Neural cell (in vitro differentiated cells): ENCODE measurements at regions not wholly inside any gene's neighbourhood (a gene's known extent, or its start where the extent isn't known, plus 50 kb on each side); places are given as distances from the start of the nearest gene placed in this dataset.

Source experiments
- H2AFZ ChIP-seq: fragments of 200-600, 300-800 bp; sonication (generic), shearing (Covaris generic); 2 replicates; pipeline ENCODE4 v1.6.0; 2014; ENCODE audit warnings: low read depth, mild to moderate bottlenecking, antibody characterized with exemption, low read length, moderate library complexity
- H3F3A ChIP-seq: fragments of 200-600 bp; shearing (Covaris generic); 2 replicates; pipeline ENCODE4 v1.6.1; 2016; ENCODE audit warnings: mild to moderate bottlenecking, moderate library complexity, mixed read lengths, antibody characterized with exemption, low read length; ENCODE audit not compliant: insufficient read depth, poor library complexity, severe bottlenecking
- H3K27ac ChIP-seq: fragments of 200-600, 300-800 bp; sonication (generic), shearing (Covaris generic); 2 replicates; pipeline ENCODE4 v1.5.1; 2014; ENCODE audit warnings: mild to moderate bottlenecking, low read length, moderate library complexity
- H3K27me3 ChIP-seq: fragments of 300-800, 200-600 bp; sonication (generic), shearing (Covaris generic); 2 replicates; pipeline ENCODE4 v1.6.0; 2014; ENCODE audit warnings: mild to moderate bottlenecking, low read depth, low read length, moderate library complexity; ENCODE audit not compliant: insufficient read depth
- H3K36me3 ChIP-seq: fragments of 300-800, 200-600 bp; sonication (generic), shearing (Covaris generic); 2 replicates; pipeline ENCODE4 v1.5.1; 2014; ENCODE audit warnings: mild to moderate bottlenecking, antibody characterized with exemption, low read length, moderate library complexity; ENCODE audit not compliant: insufficient read depth
- H3K4me2 ChIP-seq: fragments of 300-800, 200-600 bp; sonication (generic), shearing (Covaris generic); 2 replicates; pipeline ENCODE4 v1.6.0; 2014; ENCODE audit warnings: mild to moderate bottlenecking, low read length
- H3K4me3 ChIP-seq: fragments of 300-800, 200-600 bp; sonication (generic), shearing (Covaris generic); 2 replicates; pipeline ENCODE4 v1.5.1; 2014; ENCODE audit warnings: mild to moderate bottlenecking, low read length, moderate library complexity
- H3K79me2 ChIP-seq: fragments of 200-600 bp; shearing (Covaris generic); replicated peaks from 2 replicates; pipeline ENCODE4 v1.6.0; 2014; ENCODE audit warnings: mild to moderate bottlenecking, low read length, moderate library complexity; ENCODE audit not compliant: insufficient read depth
- H3K9ac ChIP-seq: fragments of 300-800, 200-600 bp; sonication (generic), shearing (Covaris generic); 2 replicates; pipeline ENCODE4 v1.6.1; 2016; ENCODE audit warnings: mild to moderate bottlenecking, low read length, mixed read lengths
- H3K9me2 ChIP-seq: fragments of 200-600 bp; shearing (Covaris generic); 2 replicates; pipeline ENCODE4 v1.6.1; 2016; ENCODE audit warnings: mild to moderate bottlenecking, low read length, mixed read lengths; ENCODE audit not compliant: insufficient read depth
- H3K9me3 ChIP-seq: fragments of 200-600, 300-800 bp; sonication (generic), shearing (Covaris generic); 2 replicates; pipeline ENCODE4 v1.6.1; 2016; ENCODE audit warnings: mild to moderate bottlenecking, mixed run types, low read length, moderate library complexity, mixed read lengths
- H4K20me1 ChIP-seq: fragments of 200-600 bp; shearing (Covaris generic); 2 replicates; pipeline ENCODE4 v1.6.1; 2016; ENCODE audit warnings: mild to moderate bottlenecking, mixed run types; ENCODE audit not compliant: insufficient read depth
- EP300 ChIP-seq: fragments of 450-650 bp; conservative IDR thresholded peaks from 2 replicates; pipeline ENCODE4 v1.6.1; 2014; ENCODE audit warnings: antibody characterized with exemption, mild to moderate bottlenecking, moderate library complexity; ENCODE audit not compliant: poor library complexity, severe bottlenecking
- EZH2 ChIP-seq: fragments of 200-600, 300-800 bp; shearing (Covaris generic), sonication (generic); IDR thresholded peaks from 2 replicates; pipeline ENCODE4 v1.6.1; 2014; ENCODE audit warnings: antibody characterized with exemption, low read length, borderline replicate concordance, mild to moderate bottlenecking; ENCODE audit not compliant: insufficient read depth, poor library complexity, severe bottlenecking
- MXI1 ChIP-seq: fragments of 450-650 bp; conservative IDR thresholded peaks from 2 replicates; pipeline ENCODE4 v1.6.1; 2014; ENCODE audit warnings: antibody characterized with exemption, mild to moderate bottlenecking; ENCODE audit not compliant: poor library complexity, severe bottlenecking
- POLR2AphosphoS5 ChIP-seq: IDR thresholded peaks from 2 replicates; pipeline ENCODE4 v1.6.1; 2012
- RAD21 ChIP-seq: fragments of 450-650 bp; conservative IDR thresholded peaks from 2 replicates; pipeline ENCODE4 v1.6.1; 2014; ENCODE audit warnings: antibody characterized with exemption, mild to moderate bottlenecking, moderate library complexity
- SMC3 ChIP-seq: fragments of 450-650 bp; conservative IDR thresholded peaks from 2 replicates; pipeline ENCODE4 v1.6.1; 2014; ENCODE audit warnings: antibody characterized with exemption, mild to moderate bottlenecking, moderate library complexity; ENCODE audit not compliant: poor library complexity
- TAF1 ChIP-seq: IDR thresholded peaks from 2 replicates; pipeline ENCODE4 v1.6.1; 2012; ENCODE audit warnings: low read depth
- TF ChIP-seq, protein P1 (sequence below): fragments of 450-650 bp; IDR thresholded peaks from 2 replicates; pipeline ENCODE4 v1.5.1; 2014; ENCODE audit warnings: antibody characterized with exemption, mild to moderate bottlenecking, moderate library complexity; ENCODE audit not compliant: poor library complexity, severe bottlenecking
- TF ChIP-seq, protein P2 (sequence below): IDR thresholded peaks from 2 replicates; pipeline ENCODE4 v1.6.1; 2012; ENCODE audit warnings: borderline replicate concordance

DNA sequence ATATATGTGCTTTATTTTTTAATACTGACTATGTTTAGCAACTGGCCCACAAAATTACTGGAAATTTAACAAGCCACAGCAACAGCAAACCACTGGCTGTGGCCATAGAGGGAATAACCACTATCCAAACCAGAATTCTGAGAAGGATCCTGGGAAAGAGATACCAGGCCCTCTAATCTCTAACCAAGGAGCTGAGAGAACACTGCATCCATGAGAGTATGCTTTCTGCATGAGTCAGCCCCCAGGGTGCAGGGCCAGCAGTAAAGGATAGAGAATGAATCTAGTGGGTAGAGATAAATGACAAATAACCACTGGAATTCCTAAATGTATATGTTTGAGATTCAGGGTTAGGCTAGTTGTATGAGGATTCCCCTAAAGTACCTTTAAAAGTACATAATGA lies 221.8 kb downstream of the KIT start:
- Histone ChIP-seq H4K20me1 (no peaks in the 10 kb centered on the region), H3K27ac (no peak overlapping the region), H3K9ac (no peak overlapping the region), H3K9me2 (no peaks in the 10 kb centered on the region), H3F3A (no peaks in the 10 kb centered on the region), H3K4me2 (no peak overlapping the region), H3K4me3 (no peak overlapping the region), H2AFZ (no peak overlapping the region), H3K9me3 (no peaks in the 10 kb centered on the region), H3K36me3 (no peaks in the 10 kb centered on the region), H3K79me2 (no peaks in the 10 kb centered on the region), H3K27me3 (no peaks in the 10 kb centered on the region)
- no peak for TF ChIP-seq POLR2AphosphoS5
- no peak for TF ChIP-seq EP300
- TF ChIP-seq EZH2, result no peak
- TF ChIP-seq RAD21, result no peak
- no peak for TF ChIP-seq TAF1
- TF ChIP-seq, protein P1, sequence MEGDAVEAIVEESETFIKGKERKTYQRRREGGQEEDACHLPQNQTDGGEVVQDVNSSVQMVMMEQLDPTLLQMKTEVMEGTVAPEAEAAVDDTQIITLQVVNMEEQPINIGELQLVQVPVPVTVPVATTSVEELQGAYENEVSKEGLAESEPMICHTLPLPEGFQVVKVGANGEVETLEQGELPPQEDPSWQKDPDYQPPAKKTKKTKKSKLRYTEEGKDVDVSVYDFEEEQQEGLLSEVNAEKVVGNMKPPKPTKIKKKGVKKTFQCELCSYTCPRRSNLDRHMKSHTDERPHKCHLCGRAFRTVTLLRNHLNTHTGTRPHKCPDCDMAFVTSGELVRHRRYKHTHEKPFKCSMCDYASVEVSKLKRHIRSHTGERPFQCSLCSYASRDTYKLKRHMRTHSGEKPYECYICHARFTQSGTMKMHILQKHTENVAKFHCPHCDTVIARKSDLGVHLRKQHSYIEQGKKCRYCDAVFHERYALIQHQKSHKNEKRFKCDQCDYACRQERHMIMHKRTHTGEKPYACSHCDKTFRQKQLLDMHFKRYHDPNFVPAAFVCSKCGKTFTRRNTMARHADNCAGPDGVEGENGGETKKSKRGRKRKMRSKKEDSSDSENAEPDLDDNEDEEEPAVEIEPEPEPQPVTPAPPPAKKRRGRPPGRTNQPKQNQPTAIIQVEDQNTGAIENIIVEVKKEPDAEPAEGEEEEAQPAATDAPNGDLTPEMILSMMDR, result no peak
- TF ChIP-seq, protein P2, sequence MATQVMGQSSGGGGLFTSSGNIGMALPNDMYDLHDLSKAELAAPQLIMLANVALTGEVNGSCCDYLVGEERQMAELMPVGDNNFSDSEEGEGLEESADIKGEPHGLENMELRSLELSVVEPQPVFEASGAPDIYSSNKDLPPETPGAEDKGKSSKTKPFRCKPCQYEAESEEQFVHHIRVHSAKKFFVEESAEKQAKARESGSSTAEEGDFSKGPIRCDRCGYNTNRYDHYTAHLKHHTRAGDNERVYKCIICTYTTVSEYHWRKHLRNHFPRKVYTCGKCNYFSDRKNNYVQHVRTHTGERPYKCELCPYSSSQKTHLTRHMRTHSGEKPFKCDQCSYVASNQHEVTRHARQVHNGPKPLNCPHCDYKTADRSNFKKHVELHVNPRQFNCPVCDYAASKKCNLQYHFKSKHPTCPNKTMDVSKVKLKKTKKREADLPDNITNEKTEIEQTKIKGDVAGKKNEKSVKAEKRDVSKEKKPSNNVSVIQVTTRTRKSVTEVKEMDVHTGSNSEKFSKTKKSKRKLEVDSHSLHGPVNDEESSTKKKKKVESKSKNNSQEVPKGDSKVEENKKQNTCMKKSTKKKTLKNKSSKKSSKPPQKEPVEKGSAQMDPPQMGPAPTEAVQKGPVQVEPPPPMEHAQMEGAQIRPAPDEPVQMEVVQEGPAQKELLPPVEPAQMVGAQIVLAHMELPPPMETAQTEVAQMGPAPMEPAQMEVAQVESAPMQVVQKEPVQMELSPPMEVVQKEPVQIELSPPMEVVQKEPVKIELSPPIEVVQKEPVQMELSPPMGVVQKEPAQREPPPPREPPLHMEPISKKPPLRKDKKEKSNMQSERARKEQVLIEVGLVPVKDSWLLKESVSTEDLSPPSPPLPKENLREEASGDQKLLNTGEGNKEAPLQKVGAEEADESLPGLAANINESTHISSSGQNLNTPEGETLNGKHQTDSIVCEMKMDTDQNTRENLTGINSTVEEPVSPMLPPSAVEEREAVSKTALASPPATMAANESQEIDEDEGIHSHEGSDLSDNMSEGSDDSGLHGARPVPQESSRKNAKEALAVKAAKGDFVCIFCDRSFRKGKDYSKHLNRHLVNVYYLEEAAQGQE, result no peak
- no peak for TF ChIP-seq MXI1
- no peak for TF ChIP-seq SMC3

DNA sequence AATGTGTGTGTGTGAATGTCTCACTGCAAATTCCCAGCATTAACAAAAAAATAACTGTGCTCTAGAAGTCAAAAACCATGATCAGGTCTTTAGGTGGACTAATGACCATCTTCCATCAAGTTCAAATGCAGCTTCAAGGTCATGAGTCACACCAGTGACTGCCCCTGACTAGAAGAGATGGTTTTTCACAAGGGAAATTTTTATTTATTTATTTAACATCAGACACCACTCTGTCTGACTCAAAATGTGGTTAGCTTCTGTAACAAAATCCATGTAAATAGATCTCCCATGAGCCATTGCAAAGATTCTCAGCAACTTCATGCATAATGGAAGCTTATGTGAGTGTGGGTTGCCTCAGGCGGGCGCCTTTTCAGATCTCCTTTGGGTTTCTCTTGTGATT lies 219.2 kb downstream of the KIT start:
- H3K9me2 ChIP-seq, result no peaks in the 10 kb centered on the region
- H4K20me1 ChIP-seq, result no peaks in the 10 kb centered on the region
- H3K4me3 ChIP-seq, result no peak overlapping the region
- no peak overlapping the region for H3K4me2 ChIP-seq
- H3K9me3 ChIP-seq, result no peaks in the 10 kb centered on the region
- H3K27me3 ChIP-seq, result no peaks in the 10 kb centered on the region
- H3K9ac ChIP-seq, result no peak overlapping the region
- H3K27ac ChIP-seq, result no peak overlapping the region
- no peaks in the 10 kb centered on the region for H3K79me2 ChIP-seq
- no peak overlapping the region for H2AFZ ChIP-seq
- H3K36me3 ChIP-seq, result no peaks in the 10 kb centered on the region
- H3F3A ChIP-seq, result no peaks in the 10 kb centered on the region
- TF ChIP-seq, protein P1, result no peak
- no peak for TF ChIP-seq POLR2AphosphoS5
- no peak for TF ChIP-seq SMC3
- no peak for TF ChIP-seq EP300
- TF ChIP-seq MXI1, result no peak
